ENCODE measurements at regions not wholly inside any gene's neighbourhood (a gene's known extent, or its start where the extent isn't known, plus 50 kb on each side); places are given as distances from the start of the nearest gene placed in this dataset.
"Not testable (repeated sequence)": the region's sequence is repeated elsewhere in the genome, so short reads cannot be mapped to it uniquely, and the experiment has no call there.

DNA sequence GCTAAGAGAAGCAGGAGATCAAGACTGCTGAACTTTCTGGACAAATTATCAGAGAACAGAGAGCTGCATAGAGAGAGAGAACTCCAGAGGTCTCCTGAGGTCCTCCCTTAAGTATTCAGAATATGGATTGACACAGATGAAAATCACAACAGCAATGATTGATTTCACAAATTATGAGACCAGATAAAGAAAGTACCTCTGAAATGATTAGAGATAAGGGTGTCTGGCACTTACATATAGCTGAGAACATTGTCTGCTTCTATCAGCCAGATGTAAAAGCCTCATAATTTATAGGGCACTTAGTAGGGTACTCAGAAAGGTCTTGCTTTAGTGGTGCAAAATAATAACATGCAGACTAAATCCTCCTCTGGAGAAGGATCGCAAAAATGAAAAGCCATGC lies 1301.8 kb downstream of the BRINP3 start:
- DNase-seq: no peak

DNA sequence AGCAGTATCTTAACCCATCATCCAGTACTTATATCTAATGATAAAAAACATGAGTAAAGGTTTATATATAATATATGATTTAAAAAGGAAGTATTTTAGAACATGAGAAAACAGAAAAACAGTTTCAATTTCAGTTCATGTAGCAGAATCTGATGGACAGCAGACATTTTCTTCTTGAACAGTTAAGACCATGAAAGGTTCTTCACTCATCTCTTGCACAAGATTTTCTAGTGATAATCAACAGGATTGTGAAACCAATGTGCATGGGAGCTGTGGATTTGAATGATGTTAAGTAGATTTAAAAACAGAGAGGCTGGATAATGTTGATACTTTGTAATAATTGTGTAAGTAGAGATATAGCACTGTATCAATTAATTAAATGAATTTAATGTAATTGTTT lies 1297.6 kb downstream of the BRINP3 start:
- no peak for DNase-seq

DNA sequence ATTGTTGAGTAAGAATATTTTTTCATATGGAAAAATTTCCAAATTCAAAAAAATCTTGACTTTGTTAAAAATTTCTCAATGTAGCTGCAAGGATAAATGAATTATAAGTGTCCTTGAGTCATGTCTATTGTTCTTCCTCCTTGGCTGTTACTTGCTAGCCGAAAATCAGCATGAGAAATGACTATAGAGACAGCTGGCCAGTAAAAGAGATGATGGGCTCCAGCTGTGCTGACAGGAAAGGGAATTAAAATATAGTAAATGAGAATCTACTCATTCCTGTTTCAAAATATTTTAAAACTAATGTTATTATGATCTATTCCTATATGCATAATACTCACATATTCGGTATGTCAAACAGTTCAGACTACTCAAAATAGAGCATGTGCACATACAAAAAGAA lies 1292.6 kb downstream of the BRINP3 start:
- DNase-seq: no peak

DNA sequence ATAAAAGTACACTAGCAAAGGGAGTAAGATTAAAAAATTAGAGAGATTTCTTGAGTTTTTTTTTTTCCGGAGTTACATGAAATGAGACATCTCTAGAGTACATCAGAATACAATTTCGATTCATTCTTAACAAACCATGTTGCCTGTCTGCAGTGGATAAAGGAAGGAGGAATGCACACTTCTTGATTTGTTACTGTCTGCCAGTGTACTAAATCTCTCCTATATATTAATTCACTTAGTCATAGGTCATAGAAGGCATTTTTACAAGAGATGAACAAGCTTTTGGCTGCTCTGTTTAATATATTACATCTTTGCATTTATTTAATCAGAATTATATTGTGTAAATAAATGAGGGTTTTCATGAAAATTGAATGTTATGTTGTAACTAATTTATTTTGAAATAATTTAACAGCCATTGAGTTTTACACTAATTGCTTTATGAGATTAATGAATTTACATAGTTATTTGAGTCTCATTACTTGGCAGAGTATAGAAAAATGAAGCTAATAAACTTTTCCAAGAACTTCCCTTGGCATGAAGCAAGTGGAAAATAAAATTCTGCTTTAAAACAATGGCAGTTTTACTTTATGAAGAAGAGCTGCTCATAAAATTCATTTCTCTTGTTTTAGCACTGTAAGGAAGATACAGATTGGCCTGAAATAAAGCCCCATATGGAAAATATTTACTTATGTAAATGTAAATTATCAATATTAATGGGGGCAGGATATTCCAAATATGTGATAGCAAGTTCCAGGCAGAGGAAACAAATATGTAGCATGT lies 1284.7 kb downstream of the BRINP3 start:
- DNase-seq: no peak

DNA sequence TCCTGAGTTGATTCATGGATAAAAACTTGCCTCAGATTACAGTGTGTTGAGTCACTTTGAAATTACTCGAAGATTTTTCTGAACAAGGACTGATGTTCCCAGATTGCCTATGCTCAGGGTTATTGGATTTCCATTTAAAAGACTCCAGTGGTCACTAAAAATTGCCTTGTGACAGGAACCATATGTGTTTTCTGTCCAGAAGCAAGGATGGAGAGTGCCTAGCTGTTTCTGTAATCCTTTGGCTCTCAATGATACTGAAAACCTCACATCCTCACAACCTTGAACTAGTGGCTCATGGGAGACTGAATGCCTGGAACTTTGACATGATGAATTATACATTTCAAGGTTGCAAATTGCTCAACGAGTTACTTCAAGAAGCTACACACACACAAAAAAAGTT lies 1271.8 kb downstream of the BRINP3 start:
- DNase-seq: no peak

DNA sequence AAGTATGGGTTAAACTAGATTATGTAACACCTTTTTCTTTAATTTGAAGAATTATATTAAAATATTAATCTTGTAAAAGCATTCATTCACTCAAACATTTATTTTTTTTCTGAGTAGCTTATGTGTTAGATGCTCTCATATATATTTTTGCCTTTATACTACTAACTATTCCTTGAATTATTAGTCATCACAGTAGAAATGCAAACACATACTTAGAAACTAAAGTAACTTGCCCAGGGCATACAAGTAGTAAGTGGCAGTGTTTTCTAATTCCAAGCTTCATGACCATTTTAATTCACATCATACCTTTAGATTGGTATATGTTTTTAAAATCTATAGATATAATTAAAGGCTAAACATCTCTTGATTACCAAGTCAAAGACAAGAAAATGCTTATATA lies 1271.0 kb downstream of the BRINP3 start:
- no peak for DNase-seq

DNA sequence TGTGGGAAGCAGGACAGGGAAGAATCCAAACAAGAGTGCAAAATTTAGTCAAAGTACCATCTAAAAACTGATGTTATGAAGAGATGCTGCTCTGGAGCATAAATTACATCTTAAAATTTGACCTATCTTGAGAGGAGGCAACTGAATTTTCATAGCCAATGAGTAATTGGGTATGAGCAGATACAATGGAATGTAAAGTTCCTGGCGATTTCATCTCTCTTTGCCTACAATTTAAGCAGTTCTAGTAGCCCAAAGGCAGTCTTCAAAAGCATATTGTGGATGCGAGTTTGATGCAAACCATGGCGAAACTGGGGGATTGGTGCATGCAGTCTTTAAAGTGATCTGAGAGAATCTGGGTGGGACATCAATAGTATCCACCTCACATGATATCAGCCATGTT lies 1265.9 kb downstream of the BRINP3 start:
- no peak for DNase-seq

DNA sequence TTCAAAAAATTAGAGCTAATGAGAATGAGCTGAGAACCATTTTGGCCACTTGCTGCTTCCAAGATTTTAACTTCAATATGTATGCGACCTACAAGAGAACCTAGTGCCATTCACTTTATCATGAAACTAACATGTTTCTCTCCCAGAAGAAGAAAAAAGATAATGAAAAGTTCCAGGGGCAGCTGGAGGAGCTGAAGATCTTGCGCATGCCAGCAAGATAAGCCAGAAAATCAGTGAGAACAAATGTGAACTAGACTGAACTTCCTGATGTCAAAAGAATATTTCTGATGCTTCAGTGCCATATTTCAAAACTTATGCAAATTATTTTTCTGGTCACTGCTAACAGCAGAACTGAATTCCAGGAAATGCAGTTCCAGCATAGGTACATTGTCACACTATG lies 1265.1 kb downstream of the BRINP3 start:
- DNase-seq: no peak

DNA sequence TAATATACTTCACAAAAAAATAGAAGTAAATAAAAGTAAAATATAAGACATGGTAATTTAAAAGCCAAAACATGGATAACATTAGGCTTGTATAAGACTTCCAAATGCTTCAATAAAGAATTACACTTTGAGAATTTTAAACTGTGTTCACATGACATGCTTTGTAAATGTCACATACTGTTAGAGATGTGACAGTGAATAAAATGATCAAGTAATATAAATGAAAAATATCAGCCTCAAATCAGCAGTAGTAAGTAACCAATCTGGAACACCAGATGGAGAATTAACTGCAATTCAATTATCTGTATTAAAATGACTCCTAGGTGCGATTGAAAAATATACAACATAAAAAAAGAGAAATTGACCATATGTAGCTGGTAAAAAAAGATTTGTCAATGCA lies 1260.8 kb downstream of the BRINP3 start:
- DNase-seq: no peak

DNA sequence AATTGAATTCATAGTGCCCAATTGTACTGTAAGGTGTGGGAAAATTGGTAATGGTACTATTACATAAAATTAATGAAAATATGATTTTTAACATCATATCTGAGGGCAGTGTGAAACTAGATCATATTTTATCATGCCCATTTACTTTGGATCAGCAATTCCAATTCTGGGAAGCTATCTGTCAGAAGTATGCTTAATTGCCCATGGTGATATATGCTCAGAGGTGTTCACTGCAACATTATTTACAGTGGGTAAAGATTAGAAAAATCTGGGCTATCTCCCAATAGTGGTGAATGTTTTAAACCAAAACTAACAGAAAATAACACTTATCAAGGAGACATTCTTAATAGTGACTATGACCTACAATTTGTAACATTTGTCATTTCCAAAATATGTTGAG lies 1260.0 kb downstream of the BRINP3 start:
- no peak for DNase-seq

DNA sequence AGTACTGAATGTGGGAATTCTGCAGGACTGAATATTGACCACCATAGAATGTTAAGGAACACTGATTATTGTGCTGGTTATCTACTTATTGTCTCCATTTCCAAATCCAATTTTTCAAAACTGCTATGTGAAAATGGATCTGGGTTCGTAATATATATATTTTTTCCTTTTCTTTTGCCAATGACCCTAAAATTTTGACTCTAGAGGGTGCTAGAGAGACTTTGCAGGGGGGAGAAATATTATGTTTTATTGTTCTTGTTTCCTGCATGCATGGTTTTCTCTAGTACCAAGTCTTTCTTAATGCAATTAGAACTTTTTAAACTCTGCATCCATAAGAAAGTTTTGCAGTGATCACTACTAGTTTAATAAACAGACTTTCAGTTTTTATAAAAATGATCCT lies 1256.9 kb downstream of the BRINP3 start:
- no peak for DNase-seq

DNA sequence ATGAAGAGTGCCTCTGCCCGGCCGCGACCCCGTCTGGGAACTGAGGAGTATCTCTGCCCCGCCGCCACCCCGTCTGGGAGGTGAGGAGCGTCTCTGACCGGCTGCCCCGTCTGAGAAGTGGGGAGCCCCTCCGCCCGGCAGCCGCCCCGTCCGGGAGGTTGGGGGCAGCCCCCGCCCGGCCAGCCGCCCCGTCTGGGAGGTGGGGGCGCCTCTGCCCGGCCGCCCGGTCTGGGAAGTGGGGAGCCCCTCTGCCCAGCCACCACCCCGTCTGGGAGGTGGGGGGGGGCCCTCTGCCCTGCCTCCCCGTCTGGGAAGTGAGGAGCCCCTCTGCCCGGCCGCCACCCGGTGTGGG lies 1251.9 kb downstream of the BRINP3 start:
- not testable (repeated sequence) for DNase-seq

DNA sequence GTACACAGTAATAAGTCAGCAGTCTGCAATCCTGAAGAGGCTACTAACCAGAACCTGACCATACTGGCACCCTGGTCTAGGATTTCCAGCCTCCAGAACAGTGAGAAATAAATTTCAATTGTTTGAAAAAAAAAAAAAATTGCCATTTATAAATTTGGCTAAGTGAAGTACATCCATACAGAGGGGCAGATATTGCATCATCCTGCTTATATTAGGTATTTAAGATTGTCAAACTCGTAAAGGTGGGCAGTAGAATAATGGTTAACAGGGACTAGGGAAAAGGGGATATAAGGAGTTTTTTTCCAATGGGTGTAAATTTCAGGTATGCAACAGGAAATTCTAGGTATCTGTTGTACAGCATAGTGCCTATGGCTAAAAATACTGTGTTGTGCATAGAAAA lies 1250.9 kb downstream of the BRINP3 start:
- no peak for DNase-seq

DNA sequence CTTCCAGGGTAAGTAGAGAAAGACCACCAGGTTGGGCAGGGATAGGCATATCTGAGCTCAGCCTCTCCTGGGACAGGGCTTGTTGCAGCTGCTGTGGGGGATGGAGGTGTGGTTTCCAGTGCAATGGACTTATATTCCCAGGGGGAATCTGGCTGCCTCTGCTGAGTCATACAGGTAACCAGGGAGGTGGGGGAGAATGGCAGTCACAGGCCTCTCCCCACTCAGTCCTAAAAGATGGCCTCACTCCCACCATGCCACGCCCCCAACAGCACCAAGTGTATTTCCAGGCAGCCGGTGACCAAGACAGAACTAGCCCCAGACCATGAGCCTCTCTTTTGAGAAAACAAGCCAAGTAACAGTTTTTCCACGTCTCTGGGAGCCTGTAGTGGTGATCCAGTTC lies 1240.7 kb downstream of the BRINP3 start:
- no peak for DNase-seq

DNA sequence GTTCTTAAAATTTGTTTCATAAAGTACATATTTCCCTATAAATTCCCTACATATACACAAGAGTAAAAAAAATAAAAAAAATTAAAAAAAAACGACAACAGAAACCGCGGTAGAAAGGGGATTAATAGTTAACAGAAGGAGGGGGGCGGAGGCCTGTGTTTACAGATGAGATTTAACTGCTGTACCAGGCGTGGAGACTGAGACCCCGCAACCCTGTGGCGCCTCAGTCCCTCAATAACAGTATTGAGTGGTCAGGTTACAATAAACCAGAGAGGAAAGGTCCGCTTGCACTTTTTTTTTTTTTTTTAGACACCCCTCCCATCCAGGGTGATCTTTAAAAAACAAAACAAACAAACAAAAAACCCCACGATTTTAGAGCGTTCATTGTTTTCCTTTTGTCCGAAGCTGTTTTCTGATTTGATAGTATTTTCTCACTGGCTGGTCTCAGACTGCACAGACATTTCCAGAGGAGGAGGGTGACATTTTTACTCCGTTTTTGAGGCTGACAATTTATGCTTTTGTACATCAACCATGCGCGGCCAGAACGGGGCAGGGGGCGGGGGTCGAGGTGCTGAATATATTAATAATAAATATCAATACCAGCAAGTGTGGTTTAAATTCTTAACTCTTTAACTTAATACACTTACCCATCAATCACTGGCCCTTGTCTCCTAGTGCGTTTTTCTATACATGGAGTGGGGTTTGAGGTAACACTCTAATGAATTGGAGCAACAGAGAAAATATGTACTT lies 1223.9 kb downstream of the BRINP3 start:
- no peak for DNase-seq

DNA sequence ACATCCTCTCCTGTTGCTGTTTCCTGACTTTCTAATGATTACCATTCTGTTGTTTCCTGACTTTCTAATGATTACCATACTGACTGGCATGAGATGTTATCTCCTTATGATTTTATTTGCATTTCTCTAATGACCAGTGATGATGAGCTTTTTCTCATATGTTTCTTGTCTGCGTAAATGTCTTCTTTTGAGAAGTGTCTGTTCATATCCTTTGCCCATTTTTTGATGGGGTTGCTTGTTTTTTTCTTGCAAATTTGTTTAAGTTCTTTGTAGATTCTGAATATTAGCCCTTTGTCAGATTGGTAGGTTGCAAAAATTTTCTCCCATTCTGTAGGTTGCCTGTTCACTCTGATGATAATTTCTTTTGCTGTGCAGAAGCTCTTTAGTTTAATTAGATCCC lies 1216.5 kb downstream of the BRINP3 start:
- not testable (repeated sequence) for DNase-seq

DNA sequence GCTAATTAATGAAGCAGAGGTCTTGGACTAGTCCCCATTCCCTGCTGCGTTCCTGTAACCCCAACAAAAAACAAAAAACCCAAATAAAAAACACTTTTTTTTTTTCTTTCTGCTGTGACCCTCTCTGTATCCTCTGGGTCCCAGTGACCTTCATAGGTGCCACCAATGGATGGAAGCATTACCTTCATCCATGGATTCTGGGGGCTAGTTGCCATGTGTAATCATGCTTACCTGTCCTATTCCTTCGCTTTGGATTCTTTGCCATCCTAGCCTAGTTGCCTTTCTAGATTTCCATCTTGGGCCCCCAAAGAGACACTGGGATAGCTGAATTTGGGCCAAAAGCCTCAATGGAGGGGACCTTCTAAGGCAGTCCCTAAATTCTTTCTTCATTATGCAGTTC lies 1208.7 kb downstream of the BRINP3 start:
- no peak for DNase-seq

DNA sequence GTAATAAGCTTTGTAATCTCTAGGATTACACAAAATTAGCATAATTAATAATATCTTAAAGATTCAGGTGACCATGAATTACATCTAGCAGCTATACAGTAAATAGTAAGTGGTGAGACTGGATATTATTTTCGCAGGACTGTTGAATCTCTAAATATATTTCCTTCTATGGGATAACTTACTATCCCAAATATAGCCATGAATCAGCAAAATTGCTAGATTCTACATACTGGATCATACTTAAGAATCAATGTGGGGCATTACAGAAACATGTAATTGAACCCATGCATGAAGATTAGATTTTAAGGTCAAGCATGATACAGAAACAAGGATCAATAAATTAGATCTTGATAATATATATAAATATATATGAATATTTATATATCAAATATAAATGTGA lies 1203.4 kb downstream of the BRINP3 start:
- DNase-seq: no peak

DNA sequence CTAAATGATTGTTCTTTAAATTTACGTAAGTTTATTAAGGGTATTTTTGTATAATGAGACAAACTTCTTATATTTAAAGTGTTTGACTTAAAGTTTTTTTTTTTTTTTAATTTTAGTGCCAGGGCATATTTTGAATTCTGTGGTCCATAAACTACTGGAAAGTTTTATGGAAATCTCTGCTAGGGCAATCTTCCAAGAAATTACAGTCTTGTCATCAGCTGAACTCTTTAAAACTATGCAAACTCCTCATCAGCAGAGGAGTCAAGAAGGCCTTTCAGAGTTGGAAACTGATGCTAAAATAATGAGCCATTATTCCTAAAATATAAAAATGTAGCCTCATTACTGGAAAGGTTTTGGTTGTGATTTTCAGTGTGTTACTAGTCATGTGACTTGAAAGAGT lies 1201.9 kb downstream of the BRINP3 start:
- DNase-seq: no peak

DNA sequence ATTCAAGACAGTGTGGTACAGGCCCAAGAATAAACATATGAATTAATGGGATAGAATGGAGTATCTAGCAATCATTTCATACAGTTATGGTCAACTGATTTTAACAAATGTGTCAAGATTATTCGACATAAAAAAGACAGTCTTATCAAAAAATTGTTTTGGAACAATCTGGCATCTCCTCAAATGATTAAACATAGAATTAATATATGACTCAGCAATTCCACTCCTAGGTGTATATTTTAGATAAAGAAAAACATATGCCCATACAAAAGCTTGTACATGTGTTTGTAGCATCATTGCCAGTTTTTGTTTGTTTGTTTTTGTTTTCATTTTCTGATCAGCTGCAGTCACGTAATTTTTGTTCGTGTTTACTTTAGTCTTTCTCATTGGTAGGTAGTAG lies 1188.3 kb downstream of the BRINP3 start:
- no peak for DNase-seq

DNA sequence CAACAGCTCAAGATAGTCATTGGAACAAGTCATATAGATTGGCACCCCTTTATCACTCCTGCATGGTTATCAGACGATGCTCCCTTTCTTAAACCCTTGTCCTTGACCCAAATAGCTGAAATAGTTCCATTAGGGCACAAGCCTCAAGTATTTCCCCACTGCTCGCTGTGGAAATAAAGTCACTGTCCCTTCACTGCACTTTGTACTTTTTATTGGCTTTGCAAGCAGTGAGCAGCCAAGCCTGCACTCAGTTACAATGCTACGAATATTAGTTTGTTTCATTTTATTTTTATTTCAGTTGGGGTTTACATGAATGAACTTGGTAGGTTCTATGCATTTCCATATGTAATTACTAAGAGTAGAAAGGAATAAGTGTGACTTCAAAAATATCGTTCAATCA lies 1176.4 kb downstream of the BRINP3 start:
- no peak for DNase-seq

DNA sequence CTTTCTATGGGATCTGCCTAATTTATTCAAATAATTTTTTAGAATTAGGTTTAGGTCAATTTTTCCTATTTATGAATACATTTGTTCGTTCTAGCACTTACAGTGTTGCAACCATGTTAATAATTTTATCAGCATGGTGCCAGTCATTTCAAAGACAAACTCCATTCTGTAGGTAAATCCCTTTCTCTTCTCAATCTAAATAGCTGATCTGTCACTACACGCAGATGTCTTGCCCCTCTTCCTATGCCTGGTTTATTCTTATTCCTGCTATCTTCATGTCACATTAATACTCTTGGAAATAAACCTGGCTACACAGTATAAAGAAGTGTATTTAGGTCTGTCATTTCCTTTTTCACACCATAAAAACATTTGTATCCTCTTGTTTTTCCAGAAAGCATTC lies 1172.4 kb downstream of the BRINP3 start:
- DNase-seq: no peak

DNA sequence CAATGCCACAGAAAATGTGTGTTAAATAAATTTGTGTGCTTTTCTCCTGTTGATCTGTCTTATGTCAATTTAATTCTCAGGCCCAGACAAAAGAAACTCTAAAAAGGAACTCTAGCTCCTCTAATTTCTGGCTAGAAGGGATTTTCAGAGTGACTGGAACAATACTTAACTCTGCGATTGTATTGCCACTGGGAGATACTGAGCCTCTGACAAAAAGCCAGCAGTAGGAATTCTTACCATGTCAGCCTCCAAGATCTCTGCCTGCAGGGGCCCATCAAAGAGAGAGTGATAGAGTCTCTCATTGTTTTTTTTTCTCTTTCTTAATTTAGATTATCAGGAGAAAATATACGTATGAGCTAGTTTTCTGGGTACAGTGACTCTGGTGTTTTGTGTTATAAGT lies 1165.7 kb downstream of the BRINP3 start:
- no peak for DNase-seq

DNA sequence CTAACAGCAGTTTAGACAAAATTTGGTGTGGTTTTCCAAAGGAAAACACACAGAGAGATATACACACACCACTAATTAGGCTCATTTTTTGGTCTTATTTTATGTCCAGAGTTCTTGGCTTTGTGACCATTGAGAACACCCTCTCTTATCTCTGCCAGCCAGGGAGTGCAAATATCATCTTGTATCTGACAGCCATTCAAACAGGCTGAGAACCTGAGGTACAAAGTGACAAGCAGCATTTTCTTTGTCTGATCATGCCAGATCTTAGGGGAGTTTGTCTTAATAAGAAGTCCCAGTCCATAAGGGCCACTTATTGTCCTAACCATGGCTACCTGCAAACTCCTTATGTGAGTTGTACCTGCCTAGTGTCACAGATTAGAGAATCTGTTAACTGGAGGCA lies 1165.2 kb downstream of the BRINP3 start:
- no peak for DNase-seq

DNA sequence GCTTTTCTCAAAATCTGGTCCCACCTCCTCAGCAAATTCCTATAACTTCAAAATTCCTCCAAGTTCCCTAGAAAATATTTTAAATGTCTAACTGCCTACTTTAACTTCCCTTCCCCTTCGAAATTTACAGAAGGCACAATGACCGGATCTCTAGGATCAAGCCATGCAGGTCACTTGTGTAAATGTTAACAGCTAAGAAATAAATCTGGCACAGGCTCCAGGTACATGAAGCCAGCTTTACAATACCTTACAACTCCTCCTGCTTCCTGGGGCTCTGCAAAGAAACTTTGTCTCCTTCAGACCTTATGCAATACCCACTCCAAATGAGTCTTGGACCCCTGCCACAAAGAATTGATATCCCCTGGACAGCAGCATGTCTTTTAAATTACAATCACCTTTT lies 1164.2 kb downstream of the BRINP3 start:
- DNase-seq: no peak
